22Rv1 (cell line): ENCODE measurements at regions not wholly inside any gene's neighbourhood (a gene's known extent, or its start where the extent isn't known, plus 50 kb on each side); places are given as distances from the start of the nearest gene placed in this dataset.

Experiments used
- ZFX ChIP-seq: fragments of 450-650 bp; IDR thresholded peaks from 2 replicates; pipeline ENCODE4 v1.6.1; 2017; ENCODE audit warnings: antibody characterized with exemption, borderline replicate concordance
- TF ChIP-seq, protein P1 (sequence below): fragments of 450-650 bp; IDR thresholded peaks from 2 replicates; pipeline ENCODE4 v1.5.1; 2017; ENCODE audit warnings: mild to moderate bottlenecking

DNA sequence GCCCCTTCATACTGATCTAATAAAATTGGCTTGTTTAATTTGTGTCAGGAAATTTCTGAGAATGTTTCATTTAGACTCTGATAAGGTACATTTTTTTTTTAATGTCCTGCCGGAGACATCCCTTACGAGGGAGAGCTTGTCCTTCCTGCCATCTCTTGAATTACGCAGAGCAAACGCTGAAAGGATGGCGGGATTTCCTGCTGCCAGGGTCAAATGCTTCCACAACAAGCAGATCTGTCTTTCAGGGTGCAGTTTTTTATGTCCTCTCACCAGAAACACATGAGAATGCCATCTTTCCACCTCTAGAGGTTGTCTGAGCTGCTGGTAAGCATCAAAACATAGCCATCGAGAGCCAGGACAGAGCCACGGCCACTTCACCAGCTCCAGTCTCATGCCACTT lies 126.8 kb upstream of the ARHGAP5 start:
- TF ChIP-seq, protein P1, sequence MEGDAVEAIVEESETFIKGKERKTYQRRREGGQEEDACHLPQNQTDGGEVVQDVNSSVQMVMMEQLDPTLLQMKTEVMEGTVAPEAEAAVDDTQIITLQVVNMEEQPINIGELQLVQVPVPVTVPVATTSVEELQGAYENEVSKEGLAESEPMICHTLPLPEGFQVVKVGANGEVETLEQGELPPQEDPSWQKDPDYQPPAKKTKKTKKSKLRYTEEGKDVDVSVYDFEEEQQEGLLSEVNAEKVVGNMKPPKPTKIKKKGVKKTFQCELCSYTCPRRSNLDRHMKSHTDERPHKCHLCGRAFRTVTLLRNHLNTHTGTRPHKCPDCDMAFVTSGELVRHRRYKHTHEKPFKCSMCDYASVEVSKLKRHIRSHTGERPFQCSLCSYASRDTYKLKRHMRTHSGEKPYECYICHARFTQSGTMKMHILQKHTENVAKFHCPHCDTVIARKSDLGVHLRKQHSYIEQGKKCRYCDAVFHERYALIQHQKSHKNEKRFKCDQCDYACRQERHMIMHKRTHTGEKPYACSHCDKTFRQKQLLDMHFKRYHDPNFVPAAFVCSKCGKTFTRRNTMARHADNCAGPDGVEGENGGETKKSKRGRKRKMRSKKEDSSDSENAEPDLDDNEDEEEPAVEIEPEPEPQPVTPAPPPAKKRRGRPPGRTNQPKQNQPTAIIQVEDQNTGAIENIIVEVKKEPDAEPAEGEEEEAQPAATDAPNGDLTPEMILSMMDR = no peak
- no peak for TF ChIP-seq ZFX
